ENCODE measurements at regions not wholly inside any gene's neighbourhood (a gene's known extent, or its start where the extent isn't known, plus 50 kb on each side); places are given as distances from the start of the nearest gene placed in this dataset.
"Not testable (repeated sequence)": the region's sequence is repeated elsewhere in the genome, so short reads cannot be mapped to it uniquely, and the experiment has no call there.

DNA sequence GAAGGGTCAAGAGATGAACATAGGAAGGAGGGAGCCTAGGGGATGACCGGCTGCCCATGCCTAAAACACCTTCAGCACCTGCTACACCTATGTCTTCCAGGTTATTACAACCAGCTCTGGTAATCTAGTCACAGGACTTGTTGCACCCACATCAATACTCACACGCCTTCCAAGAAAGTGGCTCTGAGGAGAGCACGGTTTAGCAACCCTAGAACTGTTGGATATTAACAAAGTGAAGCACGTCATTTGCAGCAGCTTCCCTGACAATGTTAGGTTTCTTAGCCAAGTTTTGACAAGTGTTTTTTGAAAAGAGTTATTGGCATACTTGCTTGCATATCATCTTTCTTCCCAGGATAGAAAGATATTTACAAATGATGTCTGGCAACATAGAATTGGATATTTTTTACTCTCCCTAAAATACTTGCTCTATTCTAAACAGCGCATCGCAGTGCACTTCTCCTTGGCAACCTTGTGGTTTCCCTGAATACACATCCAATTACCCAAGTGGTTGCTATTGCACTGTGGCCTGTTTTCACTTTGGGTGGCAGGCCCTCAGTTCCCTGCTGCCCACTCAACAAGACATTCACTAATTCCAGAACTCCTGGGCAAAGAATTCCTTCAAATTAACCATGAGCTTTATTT, 94.3 kb upstream of the ARHGAP42 start:
- H3K4me3 ChIP-seq (ENCODE audit: low read depth, low read length), result no peak overlapping the region
- no peaks in the 10 kb centered on the region for H3K36me3 ChIP-seq (ENCODE audit: control insufficient read depth, insufficient read depth, low read length)
- H3K27me3 ChIP-seq (ENCODE audit: control insufficient read depth, insufficient read depth, low read length), result no peaks in the 10 kb centered on the region
- TF ChIP-seq, protein P1, sequence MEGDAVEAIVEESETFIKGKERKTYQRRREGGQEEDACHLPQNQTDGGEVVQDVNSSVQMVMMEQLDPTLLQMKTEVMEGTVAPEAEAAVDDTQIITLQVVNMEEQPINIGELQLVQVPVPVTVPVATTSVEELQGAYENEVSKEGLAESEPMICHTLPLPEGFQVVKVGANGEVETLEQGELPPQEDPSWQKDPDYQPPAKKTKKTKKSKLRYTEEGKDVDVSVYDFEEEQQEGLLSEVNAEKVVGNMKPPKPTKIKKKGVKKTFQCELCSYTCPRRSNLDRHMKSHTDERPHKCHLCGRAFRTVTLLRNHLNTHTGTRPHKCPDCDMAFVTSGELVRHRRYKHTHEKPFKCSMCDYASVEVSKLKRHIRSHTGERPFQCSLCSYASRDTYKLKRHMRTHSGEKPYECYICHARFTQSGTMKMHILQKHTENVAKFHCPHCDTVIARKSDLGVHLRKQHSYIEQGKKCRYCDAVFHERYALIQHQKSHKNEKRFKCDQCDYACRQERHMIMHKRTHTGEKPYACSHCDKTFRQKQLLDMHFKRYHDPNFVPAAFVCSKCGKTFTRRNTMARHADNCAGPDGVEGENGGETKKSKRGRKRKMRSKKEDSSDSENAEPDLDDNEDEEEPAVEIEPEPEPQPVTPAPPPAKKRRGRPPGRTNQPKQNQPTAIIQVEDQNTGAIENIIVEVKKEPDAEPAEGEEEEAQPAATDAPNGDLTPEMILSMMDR (IDR thresholded peaks at IDR 0.05; ENCODE audit: insufficient read depth, low read length, poor library complexity, severe bottlenecking), result no peak
- DNase-seq (ENCODE audit: low read depth), result no peak

DNA sequence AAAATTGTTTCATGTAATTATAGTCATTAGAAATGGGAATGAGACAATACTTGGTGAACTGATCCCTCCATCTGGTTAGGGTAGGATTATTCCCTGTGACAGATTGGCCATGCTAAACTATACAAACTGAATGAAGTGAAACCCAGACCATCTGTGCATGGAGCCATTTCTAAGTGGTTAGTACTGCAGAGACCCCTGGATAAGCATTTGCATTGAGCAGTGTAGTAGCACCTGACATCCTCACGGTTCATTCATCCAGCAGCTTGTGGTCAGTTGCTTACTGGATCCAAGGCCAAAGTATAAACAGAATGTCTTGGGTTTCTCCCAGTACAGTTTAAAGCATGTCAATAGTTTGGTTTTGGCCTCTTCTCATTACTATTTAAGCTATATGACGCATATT, 93.8 kb upstream of the ARHGAP42 start:
- Histone ChIP-seq H3K4me3 (ENCODE audit: low read depth, low read length) (no peak overlapping the region), H3K27me3 (ENCODE audit: control insufficient read depth, insufficient read depth, low read length) (no peaks in the 10 kb centered on the region), H3K36me3 (ENCODE audit: control insufficient read depth, insufficient read depth, low read length) (no peaks in the 10 kb centered on the region)
- TF ChIP-seq, protein P1 (IDR thresholded peaks at IDR 0.05; ENCODE audit: insufficient read depth, low read length, poor library complexity, severe bottlenecking), result no peak
- DNase-seq (ENCODE audit: low read depth), result no peak

DNA sequence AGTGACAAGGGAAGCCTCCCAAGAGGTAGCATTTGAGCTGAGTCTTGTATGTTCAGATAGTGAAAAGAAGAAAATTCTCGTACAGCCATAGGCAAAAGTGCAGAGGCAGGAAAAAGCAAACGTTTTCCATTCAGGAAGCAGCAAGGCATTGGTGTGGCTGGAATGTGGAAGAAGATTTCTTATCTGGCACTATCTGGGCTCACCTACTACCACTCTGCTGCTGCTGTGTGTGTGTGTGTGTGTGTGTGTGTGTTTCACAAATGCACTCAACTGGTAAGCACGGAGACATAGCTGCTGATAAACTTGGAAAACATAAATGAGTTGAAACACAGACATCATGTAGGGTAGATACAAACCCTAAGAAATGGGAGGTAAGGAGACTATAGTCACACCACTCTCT, 92.8 kb upstream of the ARHGAP42 start:
- DNase-seq (ENCODE audit: low read depth), result no peak
- TF ChIP-seq, protein P1 (IDR thresholded peaks at IDR 0.05; ENCODE audit: insufficient read depth, low read length, poor library complexity, severe bottlenecking), result no peak
- H3K4me3 ChIP-seq (ENCODE audit: low read depth, low read length), result no peak overlapping the region
- no peaks in the 10 kb centered on the region for H3K27me3 ChIP-seq (ENCODE audit: control insufficient read depth, insufficient read depth, low read length)
- H3K36me3 ChIP-seq (ENCODE audit: control insufficient read depth, insufficient read depth, low read length), result no peaks in the 10 kb centered on the region

DNA sequence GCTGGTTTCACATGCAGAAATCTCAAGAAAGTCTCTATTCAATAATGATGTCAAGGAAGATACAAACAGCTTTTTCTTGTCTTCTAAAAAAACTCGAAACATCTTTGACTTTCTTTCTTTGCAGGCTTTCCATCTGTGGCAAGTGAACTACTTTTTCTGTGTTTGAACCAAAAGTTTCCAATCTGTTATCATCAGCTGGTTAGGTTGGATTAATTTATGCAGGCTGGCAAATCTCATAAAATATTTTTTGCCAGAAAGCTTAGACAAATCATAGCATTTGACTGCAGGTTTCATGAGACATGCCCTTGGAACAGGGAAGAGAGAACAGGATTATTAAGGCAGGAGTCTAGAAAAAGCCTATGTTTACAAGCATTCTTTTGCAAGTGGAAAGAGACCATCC, 86.1 kb upstream of the ARHGAP42 start:
- DNase-seq (ENCODE audit: low read depth), result no peak
- TF ChIP-seq, protein P1 (IDR thresholded peaks at IDR 0.05; ENCODE audit: insufficient read depth, low read length, poor library complexity, severe bottlenecking), result no peak
- no peaks in the 10 kb centered on the region for H3K36me3 ChIP-seq (ENCODE audit: control insufficient read depth, insufficient read depth, low read length)
- H3K4me3 ChIP-seq (ENCODE audit: low read depth, low read length), result no peak overlapping the region
- H3K27me3 ChIP-seq (ENCODE audit: control insufficient read depth, insufficient read depth, low read length), result no peaks in the 10 kb centered on the region

DNA sequence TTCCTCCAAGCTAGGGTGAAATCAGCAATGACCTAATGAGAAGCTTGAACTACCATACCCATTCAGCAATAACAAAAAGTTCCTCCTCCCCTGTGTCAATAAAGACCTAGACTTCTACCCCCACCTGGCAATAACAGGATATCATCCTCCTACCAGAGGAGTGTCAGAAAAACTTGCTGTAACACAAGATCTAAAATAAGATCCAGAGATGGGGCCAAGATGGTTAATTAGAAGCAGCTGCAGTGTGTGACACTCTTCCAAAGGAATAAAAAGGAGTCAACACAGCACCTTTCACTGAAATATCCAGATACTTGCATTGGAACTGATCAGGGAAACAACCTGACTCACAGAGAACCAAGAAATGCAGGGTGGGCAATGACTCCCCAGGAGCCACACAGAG, 84.4 kb upstream of the ARHGAP42 start:
- no peak for DNase-seq (ENCODE audit: low read depth)
- no peaks in the 10 kb centered on the region for H3K27me3 ChIP-seq (ENCODE audit: control insufficient read depth, insufficient read depth, low read length)
- TF ChIP-seq, protein P1 (IDR thresholded peaks at IDR 0.05; ENCODE audit: insufficient read depth, low read length, poor library complexity, severe bottlenecking), result no peak
- no peaks in the 10 kb centered on the region for H3K36me3 ChIP-seq (ENCODE audit: control insufficient read depth, insufficient read depth, low read length)
- H3K4me3 ChIP-seq (ENCODE audit: low read depth, low read length), result no peak overlapping the region

DNA sequence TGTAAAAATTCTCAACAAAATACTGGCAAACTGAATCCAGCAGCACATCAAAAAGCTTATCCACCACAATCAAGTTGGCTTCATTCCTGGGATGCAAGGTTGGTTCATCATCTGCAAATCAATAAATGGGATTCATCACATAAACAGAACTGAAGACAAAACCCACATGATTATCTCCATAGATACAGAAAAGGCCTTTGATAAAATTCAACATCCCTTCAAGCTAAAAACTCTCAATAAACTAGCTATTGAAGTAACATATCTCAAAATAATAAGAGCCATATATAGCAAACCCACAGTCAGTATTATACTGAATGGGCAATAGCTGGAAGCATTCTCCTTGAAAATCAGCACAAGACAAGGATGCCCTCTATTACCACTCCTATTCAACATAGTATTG, 79.3 kb upstream of the ARHGAP42 start:
- H3K27me3 ChIP-seq (ENCODE audit: control insufficient read depth, insufficient read depth, low read length); H3K4me3 ChIP-seq (ENCODE audit: low read depth, low read length); DNase-seq (ENCODE audit: low read depth); H3K36me3 ChIP-seq (ENCODE audit: control insufficient read depth, insufficient read depth, low read length): not testable (repeated sequence)

Data from kidney epithelial cell (primary cell).